HG03045 (cell line): ENCODE measurements at regions not wholly inside any gene's neighbourhood (a gene's known extent, or its start where the extent isn't known, plus 50 kb on each side); places are given as distances from the start of the nearest gene placed in this dataset.

Experiments
- ATAC-seq: cut with Tn5 transposase; IDR thresholded peaks from one replicate; pipeline ENCODE4 v1.9.1; 2021; ENCODE audit warnings: mild to moderate bottlenecking, moderate library complexity; ENCODE audit not compliant: unreplicated experiment

- no peak for ATAC-seq
Observed at GRCh38 chr12:76611533-76611932, 52.0 kb upstream of the OSBPL8 start.

GRCh38 chr12:76614364-76614763 lies 54.8 kb upstream of the OSBPL8 start:
- ATAC-seq: no peak

- ATAC-seq: no peak
Observed at GRCh38 chr12:76618031-76618430, 58.5 kb upstream of the OSBPL8 start.

GRCh38 chr12:76621582-76622024 lies 62.0 kb upstream of the OSBPL8 start:
- peak; percentile 74 for ATAC-seq

GRCh38 chr12:76622351-76622750 lies 62.8 kb upstream of the OSBPL8 start:
- ATAC-seq: no peak

GRCh38 chr12:76622915-76623314 lies 63.3 kb upstream of the OSBPL8 start:
- no peak for ATAC-seq

GRCh38 chr12:76623931-76624330 lies 64.4 kb upstream of the OSBPL8 start:
- ATAC-seq: no peak

GRCh38 chr12:76627346-76628135 lies 68.0 kb upstream of the OSBPL8 start:
- no peak for ATAC-seq

- ATAC-seq: no peak
Observed at GRCh38 chr12:76628745-76629144, 69.2 kb upstream of the OSBPL8 start.

GRCh38 chr12:76631741-76632140 lies 72.2 kb upstream of the OSBPL8 start:
- no peak for ATAC-seq

- ATAC-seq: no peak
Observed at GRCh38 chr12:76633415-76633814, 73.8 kb upstream of the OSBPL8 start.

- ATAC-seq: no peak
Observed at GRCh38 chr12:76634133-76634532, 74.6 kb upstream of the OSBPL8 start.

GRCh38 chr12:76636121-76636692 lies 76.6 kb upstream of the OSBPL8 start:
- ATAC-seq: no peak

- no peak for ATAC-seq
Observed at GRCh38 chr12:76637807-76638206, 78.2 kb upstream of the OSBPL8 start.

- ATAC-seq: no peak
Observed at GRCh38 chr12:76639646-76640045, 80.1 kb upstream of the OSBPL8 start.

GRCh38 chr12:76641073-76641472 lies 81.5 kb upstream of the OSBPL8 start:
- ATAC-seq: no peak

GRCh38 chr12:76641961-76642360 lies 82.4 kb upstream of the OSBPL8 start:
- ATAC-seq: no peak

- ATAC-seq: no peak
Observed at GRCh38 chr12:76643438-76643837, 83.9 kb upstream of the OSBPL8 start.

GRCh38 chr12:76644950-76645349 lies 85.4 kb upstream of the OSBPL8 start:
- ATAC-seq: no peak

- no peak for ATAC-seq
Observed at GRCh38 chr12:76645934-76646333, 86.4 kb upstream of the OSBPL8 start.

GRCh38 chr12:76646366-76646765 lies 86.8 kb upstream of the OSBPL8 start:
- ATAC-seq: no peak

- ATAC-seq: no peak
Observed at GRCh38 chr12:76649099-76649498, 89.5 kb upstream of the OSBPL8 start.

GRCh38 chr12:76652402-76652801 lies 92.8 kb upstream of the OSBPL8 start:
- ATAC-seq: no peak
